ENCODE measurements at regions not wholly inside any gene's neighbourhood (a gene's known extent, or its start where the extent isn't known, plus 50 kb on each side); places are given as distances from the start of the nearest gene placed in this dataset.
"Not testable (repeated sequence)": the region's sequence is repeated elsewhere in the genome, so short reads cannot be mapped to it uniquely, and the experiment has no call there.

DNA sequence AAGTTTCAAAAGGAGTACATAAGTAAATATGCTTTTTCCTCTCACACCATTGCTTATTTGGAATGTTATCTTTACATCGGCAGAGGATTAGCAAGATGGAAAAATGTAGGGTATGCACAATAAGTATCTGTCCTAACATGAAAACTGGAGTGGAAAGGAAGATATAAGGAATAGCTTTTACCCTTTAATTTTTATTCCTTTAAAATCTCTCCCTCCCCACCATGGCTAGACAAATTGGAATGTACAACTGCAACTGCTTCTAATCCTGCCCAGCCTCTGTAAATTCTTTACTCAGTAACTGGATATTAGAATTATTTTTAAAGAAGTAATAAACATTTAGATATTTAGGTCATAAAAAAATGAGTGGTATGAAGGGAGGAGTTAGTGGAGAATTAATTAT is 171.5 kb downstream of the PCDH18 start:
- Histone ChIP-seq H3K9me3 (no peaks in the 10 kb centered on the region), H3K36me3 (no peaks in the 10 kb centered on the region), H3K4me3 (no peak overlapping the region), H3K27me3 (no peaks in the 10 kb centered on the region), H3K4me1 (peaks cover 0 to 4% of the 10 kb centered on the region in 2 donors), H3K27ac (peak overlapping the region in 1 of 2 donors; percentile 41)
- TF ChIP-seq, protein P1, sequence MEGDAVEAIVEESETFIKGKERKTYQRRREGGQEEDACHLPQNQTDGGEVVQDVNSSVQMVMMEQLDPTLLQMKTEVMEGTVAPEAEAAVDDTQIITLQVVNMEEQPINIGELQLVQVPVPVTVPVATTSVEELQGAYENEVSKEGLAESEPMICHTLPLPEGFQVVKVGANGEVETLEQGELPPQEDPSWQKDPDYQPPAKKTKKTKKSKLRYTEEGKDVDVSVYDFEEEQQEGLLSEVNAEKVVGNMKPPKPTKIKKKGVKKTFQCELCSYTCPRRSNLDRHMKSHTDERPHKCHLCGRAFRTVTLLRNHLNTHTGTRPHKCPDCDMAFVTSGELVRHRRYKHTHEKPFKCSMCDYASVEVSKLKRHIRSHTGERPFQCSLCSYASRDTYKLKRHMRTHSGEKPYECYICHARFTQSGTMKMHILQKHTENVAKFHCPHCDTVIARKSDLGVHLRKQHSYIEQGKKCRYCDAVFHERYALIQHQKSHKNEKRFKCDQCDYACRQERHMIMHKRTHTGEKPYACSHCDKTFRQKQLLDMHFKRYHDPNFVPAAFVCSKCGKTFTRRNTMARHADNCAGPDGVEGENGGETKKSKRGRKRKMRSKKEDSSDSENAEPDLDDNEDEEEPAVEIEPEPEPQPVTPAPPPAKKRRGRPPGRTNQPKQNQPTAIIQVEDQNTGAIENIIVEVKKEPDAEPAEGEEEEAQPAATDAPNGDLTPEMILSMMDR (IDR thresholded peaks at IDR 0.05): no peak
- no peak for TF ChIP-seq POLR2A (IDR thresholded peaks at IDR 0.05)
- no peak for DNase-seq
- intact Hi-C loops (cut with DNase I; ENCODE audit: low total_unique reads): no loop called here

GRCh38 chr4:137359691-137360315 is 172.5 kb downstream of the PCDH18 start:
- no peak overlapping the region for H3K4me3 ChIP-seq
- intact Hi-C loops (cut with DNase I; ENCODE audit: low total_unique reads): no loop called here
- no peaks in the 10 kb centered on the region for H3K27me3 ChIP-seq
- peak in 1 of 2 donors; percentile 17 for DNase-seq
- H3K27ac ChIP-seq: peak overlapping the region; percentile 1 to 51
- no peaks in the 10 kb centered on the region for H3K36me3 ChIP-seq
- H3K9me3 ChIP-seq: no peaks in the 10 kb centered on the region
- TF ChIP-seq, protein P1 (IDR thresholded peaks at IDR 0.05): no peak
- no peak for TF ChIP-seq POLR2A (IDR thresholded peaks at IDR 0.05)
- peaks cover 0 to 4% of the 10 kb centered on the region in 2 donors for H3K4me1 ChIP-seq

DNA sequence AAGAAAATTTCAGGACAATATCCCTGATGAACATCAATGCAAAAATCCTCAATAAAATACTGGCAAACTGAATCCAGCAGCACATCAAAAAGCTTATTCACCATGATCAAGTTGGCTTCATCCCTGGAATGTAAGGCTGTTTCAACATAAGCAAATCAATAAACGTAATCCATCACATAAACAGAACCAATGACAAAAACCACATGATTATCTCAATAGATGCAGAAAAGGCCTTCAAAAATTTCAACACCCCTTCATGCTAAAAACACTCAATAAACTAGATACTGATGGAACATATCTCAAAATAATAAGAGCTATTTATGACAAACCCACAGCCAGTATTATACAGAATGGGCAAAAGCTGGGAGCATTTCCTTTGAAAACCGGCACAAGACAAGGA is 177.7 kb downstream of the PCDH18 start:
- DNase-seq; H3K27ac ChIP-seq; H3K27me3 ChIP-seq; H3K9me3 ChIP-seq; H3K36me3 ChIP-seq; H3K4me3 ChIP-seq; H3K4me1 ChIP-seq; intact Hi-C loops (cut with DNase I; ENCODE audit: low total_unique reads): not testable (repeated sequence)

- H3K4me1 ChIP-seq: no peaks in the 10 kb centered on the region
- no peak overlapping the region for H3K4me3 ChIP-seq
- TF ChIP-seq, protein P1 (IDR thresholded peaks at IDR 0.05): no peak
- TF ChIP-seq POLR2A (IDR thresholded peaks at IDR 0.05): no peak
- no peaks in the 10 kb centered on the region for H3K27me3 ChIP-seq
- no peak for DNase-seq
- no peaks in the 10 kb centered on the region for H3K9me3 ChIP-seq
- intact Hi-C loops (cut with DNase I; ENCODE audit: low total_unique reads): no loop called here
- H3K36me3 ChIP-seq: no peaks in the 10 kb centered on the region
- H3K27ac ChIP-seq: no peak overlapping the region
These were observed 184.9 kb downstream of the PCDH18 start for GRCh38 chr4:137347371-137347770.

DNA sequence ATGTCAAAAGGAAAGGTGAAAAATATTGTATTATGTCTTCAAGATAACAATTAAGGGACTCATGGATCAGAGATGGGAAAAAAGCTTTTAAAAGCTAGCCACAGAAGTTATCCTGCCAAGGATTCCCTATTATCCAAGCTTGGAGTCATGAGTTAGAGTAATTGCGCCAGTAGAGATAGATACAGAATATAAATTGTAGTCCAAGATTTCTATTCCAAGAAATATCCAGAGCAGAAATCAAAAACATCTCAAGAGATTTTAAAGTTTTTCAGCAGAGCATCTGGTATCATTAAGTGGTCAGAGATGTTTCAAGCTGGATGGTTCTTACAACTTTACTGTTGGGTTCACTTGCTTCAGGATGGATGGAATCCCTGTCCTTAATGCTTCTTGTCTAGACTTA is 186.7 kb downstream of the PCDH18 start:
- no peaks in the 10 kb centered on the region for H3K9me3 ChIP-seq
- no peaks in the 10 kb centered on the region for H3K36me3 ChIP-seq
- TF ChIP-seq, protein P1 (IDR thresholded peaks at IDR 0.05): no peak
- no peak for TF ChIP-seq POLR2A (IDR thresholded peaks at IDR 0.05)
- intact Hi-C loops (cut with DNase I; ENCODE audit: low total_unique reads): no loop called here
- H3K27ac ChIP-seq: peak overlapping the region; percentile 27
- no peak for DNase-seq
- H3K27me3 ChIP-seq: no peaks in the 10 kb centered on the region
- no peak overlapping the region for H3K4me3 ChIP-seq
- no peaks in the 10 kb centered on the region for H3K4me1 ChIP-seq

GRCh38 chr4:137343221-137343620 is 189.1 kb downstream of the PCDH18 start:
- Histone ChIP-seq H3K4me1 (no peaks in the 10 kb centered on the region), H3K9me3 (no peaks in the 10 kb centered on the region), H3K27ac (no peak overlapping the region), H3K36me3 (no peaks in the 10 kb centered on the region), H3K4me3 (no peak overlapping the region), H3K27me3 (no peaks in the 10 kb centered on the region)
- TF ChIP-seq, protein P1 (IDR thresholded peaks at IDR 0.05): no peak
- TF ChIP-seq POLR2A (IDR thresholded peaks at IDR 0.05): no peak
- DNase-seq: no peak
- intact Hi-C loops (cut with DNase I; ENCODE audit: low total_unique reads): no loop called here
